Activated CD8-positive, alpha-beta memory T cell treated with anti-CD3 and anti-CD28 coated beads, Interleukin-2, amount 50 U/mL, for 1 hour (primary cell): ENCODE measurements at regions not wholly inside any gene's neighbourhood (a gene's known extent, or its start where the extent isn't known, plus 50 kb on each side); places are given as distances from the start of the nearest gene placed in this dataset.

ENCODE experiments used
- DNase-seq: peaks from one replicate; pipeline ENCODE4 v3.0.0-alpha.2; 2020; ENCODE audit errors: extremely low read depth

DNA sequence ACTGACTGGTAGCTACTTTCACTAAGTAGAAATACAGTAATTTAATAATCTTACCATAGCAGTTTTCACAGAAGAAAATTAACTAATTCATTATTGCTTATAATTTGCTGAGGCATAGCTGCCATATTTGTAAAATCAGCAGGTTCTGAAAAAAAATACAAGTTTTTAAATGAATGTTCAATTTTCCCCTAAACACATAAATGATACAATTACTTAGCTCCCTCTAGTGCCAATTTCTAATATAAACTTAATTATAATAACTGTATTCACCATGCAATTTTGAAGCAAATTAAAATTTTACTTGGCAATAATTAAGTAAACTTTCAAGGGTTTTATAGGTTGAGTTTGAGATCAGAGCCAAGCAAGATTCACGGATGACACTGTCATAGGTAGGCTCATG lies 1321.6 kb upstream of the ACVR2A start:
- DNase-seq = no peak

- DNase-seq = no peak
Observed at GRCh38 chr2:146506851-146507250, 1338.0 kb upstream of the ACVR2A start.

GRCh38 chr2:146503366-146503765 lies 1341.5 kb upstream of the ACVR2A start:
- no peak for DNase-seq

GRCh38 chr2:146496248-146496647 lies 1348.6 kb upstream of the ACVR2A start:
- DNase-seq = no peak

GRCh38 chr2:146489386-146489785 lies 1355.4 kb upstream of the ACVR2A start:
- no peak for DNase-seq

DNA sequence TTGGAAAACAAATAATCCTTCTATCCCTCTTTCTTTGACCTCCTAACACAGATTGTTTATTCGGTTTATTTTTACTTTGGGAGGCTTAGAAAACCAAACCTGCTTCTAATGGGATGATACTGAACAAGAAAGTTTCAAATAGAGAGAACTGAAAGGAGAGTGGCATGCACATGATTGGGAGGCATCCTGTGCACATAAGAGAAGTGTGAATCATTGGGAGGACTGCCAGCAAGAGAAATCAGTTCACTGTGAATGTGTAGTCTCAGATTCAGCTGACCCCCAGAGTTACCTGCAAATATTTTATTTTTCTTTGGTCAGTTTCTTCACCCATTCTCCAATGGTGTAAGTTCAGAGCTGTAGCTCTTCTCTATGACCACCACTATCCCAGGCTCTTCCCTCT lies 1363.2 kb upstream of the ACVR2A start:
- DNase-seq = no peak

GRCh38 chr2:146477383-146477782 lies 1367.4 kb upstream of the ACVR2A start:
- no peak for DNase-seq

GRCh38 chr2:146468578-146468977 lies 1376.3 kb upstream of the ACVR2A start:
- DNase-seq = no peak

DNA sequence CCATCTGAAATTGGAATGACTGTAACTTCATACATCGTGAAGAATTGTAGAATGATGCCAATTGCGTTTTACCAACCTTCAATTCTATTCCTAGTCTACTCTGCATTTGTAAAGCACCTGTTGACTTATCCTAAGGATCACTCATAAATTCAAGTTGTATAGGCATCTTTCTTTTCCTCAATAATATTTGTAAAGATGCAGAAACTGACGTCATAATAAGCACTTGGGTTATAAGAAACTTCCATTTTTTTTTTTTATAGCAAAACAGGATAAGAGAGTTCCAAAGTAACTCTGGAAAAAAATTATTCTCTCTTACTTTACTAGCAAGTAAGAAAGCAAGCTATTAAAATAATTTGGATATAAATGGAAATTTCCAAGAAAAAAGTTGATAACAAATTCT lies 1377.4 kb upstream of the ACVR2A start:
- no peak for DNase-seq

DNA sequence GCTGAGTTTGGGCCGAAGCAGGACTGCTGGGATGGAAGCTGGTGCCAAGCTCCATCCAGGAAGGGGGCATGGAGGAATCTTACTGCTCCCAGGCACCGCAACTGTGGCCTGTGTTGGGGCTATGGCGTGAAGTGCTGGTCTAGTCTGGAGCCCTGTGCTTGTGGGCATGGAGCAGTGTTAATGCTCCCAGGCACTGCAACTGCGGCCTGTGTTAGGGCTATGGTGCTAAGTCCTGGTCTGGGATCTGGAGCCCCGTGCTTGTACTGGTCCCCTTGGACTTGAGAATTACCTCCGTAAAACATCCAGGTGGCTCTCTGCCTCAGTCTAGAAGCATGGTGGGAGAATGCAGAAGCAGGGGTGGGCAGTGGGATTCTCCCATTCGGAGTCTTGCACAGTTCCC lies 1379.4 kb upstream of the ACVR2A start:
- DNase-seq = no peak

- no peak for DNase-seq
Observed at GRCh38 chr2:146461068-146461467, 1383.8 kb upstream of the ACVR2A start.

- no peak for DNase-seq
Observed at GRCh38 chr2:146458585-146458984, 1386.2 kb upstream of the ACVR2A start.

DNA sequence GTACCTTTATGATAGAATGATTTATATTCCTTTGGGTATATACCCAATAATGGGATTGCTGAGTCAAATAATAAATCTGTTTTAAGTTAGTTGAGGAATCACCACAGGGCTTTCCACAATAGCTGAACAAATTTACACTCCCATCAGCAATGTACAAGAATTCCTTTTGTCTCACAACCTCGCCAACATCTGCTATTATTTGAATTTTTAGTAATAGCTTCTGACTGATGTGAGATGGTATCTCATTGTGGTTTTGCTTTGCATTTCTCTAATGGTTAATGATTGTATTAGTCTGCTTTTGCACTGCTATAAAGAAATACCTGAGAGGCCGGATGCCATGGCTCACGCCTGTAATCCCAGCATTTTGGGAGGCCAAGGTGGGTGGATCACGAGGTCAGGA lies 1387.6 kb upstream of the ACVR2A start:
- no peak for DNase-seq

- no peak for DNase-seq
Observed at GRCh38 chr2:146455325-146455724, 1389.5 kb upstream of the ACVR2A start.

DNA sequence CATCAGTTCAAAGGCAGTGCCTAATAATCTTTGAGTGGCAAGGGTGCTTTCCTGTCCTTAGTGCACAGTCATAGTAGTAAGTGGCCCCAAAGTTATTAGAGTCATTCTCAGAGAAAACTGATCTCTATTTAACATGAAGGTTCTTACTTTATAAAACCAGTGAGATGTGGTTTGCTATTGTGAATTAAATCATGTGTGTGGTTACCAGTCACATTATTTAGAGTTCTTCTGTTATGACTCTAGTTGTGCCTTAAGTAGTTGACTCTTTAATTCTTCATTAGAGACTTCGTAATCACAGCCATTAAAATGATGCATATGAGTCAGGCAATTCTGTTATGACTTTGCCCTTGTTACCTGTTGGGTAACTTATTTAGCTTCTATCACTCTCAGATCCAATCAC lies 1392.9 kb upstream of the ACVR2A start:
- DNase-seq = no peak

- DNase-seq = no peak
Observed at GRCh38 chr2:146450131-146450530, 1394.7 kb upstream of the ACVR2A start.

- DNase-seq = no peak
Observed at GRCh38 chr2:146444987-146445386, 1399.8 kb upstream of the ACVR2A start.

GRCh38 chr2:146444085-146444484 lies 1400.7 kb upstream of the ACVR2A start:
- DNase-seq = no peak

DNA sequence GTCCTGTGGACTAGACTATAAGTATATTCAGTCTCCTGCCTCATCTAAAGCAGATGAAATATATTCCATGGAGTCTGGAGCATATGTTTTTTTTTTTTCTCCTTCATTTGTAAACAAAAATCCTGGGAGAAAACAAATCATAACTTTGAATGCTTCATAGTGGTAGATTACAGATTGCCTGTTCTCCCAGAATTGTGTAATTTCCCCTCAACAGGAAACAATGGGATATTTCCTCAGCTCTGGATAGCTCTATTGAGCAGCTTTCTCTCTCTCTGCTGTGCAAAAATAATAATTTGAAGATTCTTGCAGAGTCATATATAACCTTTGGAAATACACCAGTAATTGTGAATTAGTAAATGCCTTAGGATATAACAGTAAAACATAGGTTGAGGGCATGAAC lies 1406.6 kb upstream of the ACVR2A start:
- DNase-seq = no peak

DNA sequence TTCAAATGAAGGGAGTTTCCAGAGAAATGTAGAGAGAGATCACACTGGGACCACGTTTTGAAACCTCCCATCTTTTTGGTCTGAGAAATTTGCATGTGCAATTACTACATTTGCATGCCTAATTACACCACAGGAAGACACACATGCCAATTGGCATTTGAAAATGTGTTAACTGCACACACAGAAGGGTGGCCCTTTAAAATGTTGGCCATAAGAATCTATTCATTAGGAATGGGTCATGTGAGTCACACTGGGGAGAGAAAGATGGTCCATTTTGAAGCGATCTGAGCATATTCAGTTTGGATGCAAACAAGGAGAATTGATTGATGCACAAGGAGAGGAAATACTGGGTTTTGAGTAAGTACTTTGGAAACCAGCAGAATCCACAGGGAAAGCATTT lies 1407.1 kb upstream of the ACVR2A start:
- DNase-seq = no peak

DNA sequence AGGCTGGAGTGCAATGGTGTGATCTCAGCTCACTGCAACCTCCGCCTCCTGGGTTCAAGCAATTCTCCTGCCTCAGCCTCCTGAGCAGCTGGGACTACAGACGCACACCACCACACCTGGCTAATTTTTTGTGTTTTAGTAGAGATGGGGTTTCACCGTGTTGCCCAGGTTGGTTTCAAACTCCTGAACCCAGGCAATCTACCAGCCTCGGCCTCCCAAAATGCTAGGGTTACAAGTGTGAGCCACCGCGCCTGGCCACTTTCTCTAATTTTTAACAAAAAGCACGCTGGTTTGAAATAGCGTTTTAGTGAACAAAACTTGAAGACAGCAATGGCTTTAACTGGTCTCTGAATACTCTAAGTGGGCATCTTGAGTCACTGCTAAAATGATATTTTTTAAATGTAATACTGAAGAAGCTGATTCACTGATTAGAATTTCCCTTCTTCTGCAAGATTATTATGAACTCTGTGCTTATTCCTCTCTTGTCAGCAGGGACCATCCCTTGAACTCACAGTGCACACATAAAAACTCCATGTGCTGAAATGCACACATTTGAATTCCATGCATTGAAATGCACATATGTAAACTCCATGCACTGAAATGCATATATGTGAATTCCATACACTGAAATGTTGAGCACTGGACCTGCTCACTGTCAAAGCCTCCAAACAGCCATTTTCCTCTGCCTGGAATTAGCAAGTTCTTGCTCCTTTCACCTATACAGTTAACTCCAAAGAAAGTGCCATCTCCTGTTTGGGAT lies 1411.5 kb upstream of the ACVR2A start:
- DNase-seq = no peak

GRCh38 chr2:146429366-146429765 lies 1415.5 kb upstream of the ACVR2A start:
- no peak for DNase-seq

DNA sequence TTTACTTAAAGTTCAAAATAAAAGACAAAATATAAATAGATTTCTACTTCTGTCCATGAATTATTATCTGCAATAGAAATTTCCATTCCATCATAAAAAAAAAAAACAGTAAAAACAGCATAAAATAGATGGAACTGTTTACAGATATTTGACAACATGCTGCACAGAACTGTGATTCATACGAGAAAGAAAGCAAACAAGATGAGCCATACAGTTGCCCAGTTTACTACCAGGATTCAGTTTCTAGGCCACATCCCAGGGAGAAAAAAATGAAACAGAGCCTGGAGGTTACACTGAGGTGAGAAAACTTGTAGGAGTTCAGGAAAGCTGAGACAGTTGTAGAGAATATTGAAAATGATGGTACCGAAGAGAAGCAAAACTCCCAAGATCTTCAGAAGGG lies 1426.9 kb upstream of the ACVR2A start:
- no peak for DNase-seq

GRCh38 chr2:146415291-146415690 lies 1429.5 kb upstream of the ACVR2A start:
- DNase-seq = no peak
